ENCODE measurements at regions not wholly inside any gene's neighbourhood (a gene's known extent, or its start where the extent isn't known, plus 50 kb on each side); places are given as distances from the start of the nearest gene placed in this dataset.

GRCh38 chr3:30340500-30340899 lies 265.9 kb upstream of the TGFBR2 start:
- Histone ChIP-seq H3K9me3 (ENCODE audit: control insufficient read depth, insufficient read depth, low read length) (no peaks in the 10 kb centered on the region), H4K5ac (ENCODE audit: low read depth, low read length) (no peak overlapping the region), H3K56ac (ENCODE audit: extremely low read depth, insufficient read depth, low read length) (peak overlapping the region; percentile 10; the same call in 1 of the 2 replicates), H3K79me1 (ENCODE audit: low read depth in 1 of 2, low read length in 2 of 2) (no peaks in the 10 kb centered on the region), H3K4me2 (ENCODE audit: low read depth, low read length) (no peak overlapping the region), H4K20me1 (ENCODE audit: insufficient read depth, low read length) (no peaks in the 10 kb centered on the region), H3K27me3 (ENCODE audit: control insufficient read depth, insufficient read depth, low read length) (no peaks in the 10 kb centered on the region), H3K9ac (ENCODE audit: low read depth, low read length) (no peak overlapping the region), H3K36me3 (ENCODE audit: control insufficient read depth, insufficient read depth, low read length) (no peaks in the 10 kb centered on the region), H3K4ac (ENCODE audit: low read depth, low read length) (no peak overlapping the region; the same call in 1 of the 2 replicates), H3K4me3 (ENCODE audit: insufficient read depth, low read depth, low read length) (no peak overlapping the region), H3K4me1 (ENCODE audit: control insufficient read depth, insufficient read depth, low read length) (peaks cover 3% of the 10 kb centered on the region; the same call in 1 of the 2 replicates), H2BK20ac (ENCODE audit: low read depth, low read length) (peak overlapping the region; percentile 57; the same call in 1 of the 2 replicates), H3K23ac (ENCODE audit: low read depth, low read length) (no peak overlapping the region), H4K91ac (ENCODE audit: insufficient read depth, low read depth, low read length) (0 out of 2 replicates have a peak overlapping the region, but pooled peaks have one; percentile 6), H2BK120ac (ENCODE audit: low read depth, low read length) (peak overlapping the region; percentile 72; the same call in 1 of the 2 replicates), H2AK5ac (ENCODE audit: low read depth, low read length) (no peak overlapping the region), H2AK9ac (replicated peaks; ENCODE audit: low read depth, low read length, poor library complexity) (no peak overlapping the region), H3K27ac (ENCODE audit: insufficient read depth, low read length) (no peak overlapping the region), H3K14ac (replicated peaks; ENCODE audit: low read depth, low read length) (no peak overlapping the region), H3K9me1 (ENCODE audit: insufficient read depth, low read length) (peaks cover 3% of the 10 kb centered on the region; the same call in 1 of the 2 replicates), H2AFZ (replicated peaks; ENCODE audit: low read length, poor library complexity) (no peak overlapping the region), H2BK5ac (ENCODE audit: low read depth, low read length, poor library complexity, severe bottlenecking) (no peak overlapping the region), H2BK15ac (ENCODE audit: low read depth, low read length) (0 out of 3 replicates have a peak overlapping the region, but pooled peaks have one; percentile 3), H4K8ac (ENCODE audit: low read depth in 2 of 2, low read length in 2 of 2) (no peak overlapping the region), H3K18ac (ENCODE audit: low read depth, low read length) (peak overlapping the region; percentile 64; the same call in 1 of the 2 replicates)
- ChIA-PET POLR2A (ENCODE audit: unreplicated experiment) (no interaction called here), CTCF (no interaction called here)
- ATAC-seq (ENCODE audit: low read depth) (no peak), DNase-seq (no peak)
- in situ Hi-C loops (cut with MboI; ENCODE audit: low sequenced_read_pairs): no loop called here
- no peak for TF ChIP-seq USF2 (IDR thresholded peaks at IDR 0.05; ENCODE audit: low read depth, low read length)
- TF ChIP-seq MAFK (IDR thresholded peaks at IDR 0.05; ENCODE audit: low read depth, low read length): no peak
- TF ChIP-seq CHD1 (IDR thresholded peaks at IDR 0.05; ENCODE audit: low read depth, low read length): no peak
- TF ChIP-seq CEBPB (IDR thresholded peaks at IDR 0.05; ENCODE audit: low read depth, low read length): no peak
- no peak for TF ChIP-seq MAZ (IDR thresholded peaks at IDR 0.05; ENCODE audit: borderline replicate concordance, low read depth, low read length)
- TF ChIP-seq POLR2A (IDR thresholded peaks at IDR 0.05; ENCODE audit: low read depth, low read length): no peak
- TF ChIP-seq NFE2L2 (IDR thresholded peaks at IDR 0.05; ENCODE audit: low read depth, low read length): no peak
- TF ChIP-seq MXI1 (IDR thresholded peaks at IDR 0.05; ENCODE audit: borderline replicate concordance, low read depth, low read length): no peak
- no peak for TF ChIP-seq CTCF (conservative IDR thresholded peaks at IDR 0.05; ENCODE audit: low read depth, low read length)
- TF ChIP-seq BHLHE40 (IDR thresholded peaks at IDR 0.05; ENCODE audit: low read depth, low read length): no peak
- TF ChIP-seq RFX5 (IDR thresholded peaks at IDR 0.05; ENCODE audit: low read depth, low read length): no peak
- no peak for TF ChIP-seq SMC3 (IDR thresholded peaks at IDR 0.05; ENCODE audit: low read depth, low read length)
- TF ChIP-seq, protein P1, sequence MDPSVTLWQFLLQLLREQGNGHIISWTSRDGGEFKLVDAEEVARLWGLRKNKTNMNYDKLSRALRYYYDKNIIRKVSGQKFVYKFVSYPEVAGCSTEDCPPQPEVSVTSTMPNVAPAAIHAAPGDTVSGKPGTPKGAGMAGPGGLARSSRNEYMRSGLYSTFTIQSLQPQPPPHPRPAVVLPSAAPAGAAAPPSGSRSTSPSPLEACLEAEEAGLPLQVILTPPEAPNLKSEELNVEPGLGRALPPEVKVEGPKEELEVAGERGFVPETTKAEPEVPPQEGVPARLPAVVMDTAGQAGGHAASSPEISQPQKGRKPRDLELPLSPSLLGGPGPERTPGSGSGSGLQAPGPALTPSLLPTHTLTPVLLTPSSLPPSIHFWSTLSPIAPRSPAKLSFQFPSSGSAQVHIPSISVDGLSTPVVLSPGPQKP (IDR thresholded peaks at IDR 0.05; ENCODE audit: borderline replicate concordance, low read depth, low read length): no peak
- TF ChIP-seq RAD21 (IDR thresholded peaks at IDR 0.05; ENCODE audit: low read length): no peak
- TF ChIP-seq FOS (IDR thresholded peaks at IDR 0.05; ENCODE audit: low read depth, low read length): no peak
- WGBS, 2 experiments (ENCODE audit: extremely low coverage in 2 of 2, insufficient read length in 1 of 2): 100% methylated on average over 1 of the region's 2 CpGs; no CpG with 5 or more reads in 1 of the 2 experiments
- no TSS peak for BruUV-seq (replicated peaks)
- intact Hi-C loops (cut with micrococcal nuclease): no loop called here
- dilution Hi-C loops (cut with HindIII; ENCODE audit: low sequenced_read_pairs, unreplicated experiment): no loop called here

Measured in IMR-90 (cell line).